GM19372 (cell line): ENCODE measurements at regions not wholly inside any gene's neighbourhood (a gene's known extent, or its start where the extent isn't known, plus 50 kb on each side); places are given as distances from the start of the nearest gene placed in this dataset.
"Not testable (repeated sequence)": the region's sequence is repeated elsewhere in the genome, so short reads cannot be mapped to it uniquely, and the experiment has no call there.

Experiments used
- ATAC-seq: cut with Tn5 transposase; IDR thresholded peaks from one replicate; pipeline ENCODE4 v1.9.1; 2021; ENCODE audit warnings: mild to moderate bottlenecking, low read depth, moderate library complexity; ENCODE audit not compliant: unreplicated experiment

GRCh38 chr3:161599697-161600096, 103.1 kb downstream of the OTOL1 start:
- no peak for ATAC-seq

- no peak for ATAC-seq
Observed at GRCh38 chr3:161600173-161600572, 103.6 kb downstream of the OTOL1 start.

GRCh38 chr3:161602475-161602874, 105.9 kb downstream of the OTOL1 start:
- no peak for ATAC-seq

- no peak for ATAC-seq
Observed at GRCh38 chr3:161602918-161603317, 106.3 kb downstream of the OTOL1 start.

- no peak for ATAC-seq
Observed at GRCh38 chr3:161607056-161607455, 110.4 kb downstream of the OTOL1 start.

- no peak for ATAC-seq
Observed at GRCh38 chr3:161619351-161619750, 122.7 kb downstream of the OTOL1 start.

GRCh38 chr3:161630794-161631193, 134.2 kb downstream of the OTOL1 start:
- no peak for ATAC-seq

- no peak for ATAC-seq
Observed at GRCh38 chr3:161631536-161631935, 134.9 kb downstream of the OTOL1 start.

- ATAC-seq: no peak
Observed at GRCh38 chr3:161637559-161637958, 141.0 kb downstream of the OTOL1 start.

- not testable (repeated sequence) for ATAC-seq
Observed at GRCh38 chr3:161639095-161639494, 142.5 kb downstream of the OTOL1 start.

GRCh38 chr3:161640181-161640580, 143.6 kb downstream of the OTOL1 start:
- ATAC-seq: no peak

GRCh38 chr3:161641287-161641686, 144.7 kb downstream of the OTOL1 start:
- no peak for ATAC-seq

- ATAC-seq: no peak
Observed at GRCh38 chr3:161644891-161645635, 148.5 kb downstream of the OTOL1 start.

GRCh38 chr3:161647936-161648470, 151.4 kb downstream of the OTOL1 start:
- no peak for ATAC-seq

GRCh38 chr3:161649900-161650484, 153.4 kb downstream of the OTOL1 start:
- no peak for ATAC-seq

- ATAC-seq: no peak
Observed at GRCh38 chr3:161657786-161658185, 161.2 kb downstream of the OTOL1 start.

GRCh38 chr3:161671141-161671540, 174.5 kb downstream of the OTOL1 start:
- ATAC-seq: no peak

- no peak for ATAC-seq
Observed at GRCh38 chr3:161672478-161672877, 175.9 kb downstream of the OTOL1 start.

GRCh38 chr3:161673866-161674265, 177.3 kb downstream of the OTOL1 start:
- ATAC-seq: no peak

- no peak for ATAC-seq
Observed at GRCh38 chr3:161674402-161674801, 177.8 kb downstream of the OTOL1 start.

GRCh38 chr3:161681831-161682230, 185.2 kb downstream of the OTOL1 start:
- ATAC-seq: not testable (repeated sequence)

GRCh38 chr3:161682715-161683114, 186.1 kb downstream of the OTOL1 start:
- no peak for ATAC-seq
